HCT116 (cell line): ENCODE measurements at regions not wholly inside any gene's neighbourhood (a gene's known extent, or its start where the extent isn't known, plus 50 kb on each side); places are given as distances from the start of the nearest gene placed in this dataset.

Experiments
- ATAC-seq: fragments of 200-7000 bp; cut with Tn5 transposase; 2 replicates; pipeline ENCODE4 v1.9.1; 2020; ENCODE audit warnings: mild to moderate bottlenecking, moderate library complexity
- BruUV-seq: library from RNA; stranded (reverse); fragments of 400-500 nt; replicated peaks from 2 replicates; lab custom pipeline; 2021; lab: Mats Ljungman, UMichigan
- CTCF ChIA-PET: fragments of 300-600 bp; sonication (Branson Sonifier 250); formaldehyde crosslinking; loops from one replicate; lab custom pipeline; 2021; ENCODE audit warnings: antibody characterized with exemption; lab: Charles Lee
- POLR2A ChIA-PET: fragments of 300-600, 350-600 bp; sonication (Branson Sonifier 250); formaldehyde crosslinking; loops from one replicate; lab custom pipeline; 2021; ENCODE audit warnings: antibody characterized with exemption; lab: Charles Lee
- RAD21 ChIA-PET, 2 experiments: fragments of 300-600 bp; sonication (Branson Sonifier 250); formaldehyde crosslinking; loops; one replicate each; lab custom pipeline; 2023; ENCODE audit warnings: low total read pairs in 2 of 2; ENCODE audit not compliant: uncharacterized antibody in 2 of 2, unreplicated experiment in 2 of 2, low non-redundant PET in 1 of 2; lab: Charles Lee
- DNase-seq: peaks from one replicate; pipeline ENCODE4 v3.0.0-alpha.2; 2010; ENCODE audit warnings: low read depth, low spot score
- H2AFZ ChIP-seq: fragments of 200-600 bp; shearing (Covaris generic), sonication (generic); 2 replicates; pipeline ENCODE4 v1.6.1; 2017; ENCODE audit warnings: low read depth, mixed run types, mixed read lengths, antibody characterized with exemption, low read length; ENCODE audit not compliant: poor library complexity, severe bottlenecking
- H3K27ac ChIP-seq: 2 replicates; pipeline ENCODE4 v1.5.1; 2012; ENCODE audit warnings: low read depth, low read length
- H3K27me3 ChIP-seq: fragments of 200-600 bp; sonication (generic); 2 replicates; pipeline ENCODE4 v1.6.1; 2016; ENCODE audit warnings: mixed run types, low read length, mixed read lengths; ENCODE audit not compliant: insufficient read depth
- H3K36me3 ChIP-seq, 2 experiments: fragments of 200-500 bp in 1 of 2; fragments of 200-600 bp in 1 of 2; sonication (Bioruptor generic) in 1 of 2; sonication (generic) in 1 of 2; 2 replicates each; pipeline versions ENCODE4 v1.5.1 to v1.6.1; 2014 to 2016; ENCODE audit warnings: low read length in 2 of 2, inconsistent platforms in 1 of 2, mixed read lengths in 1 of 2, mixed run types in 1 of 2; ENCODE audit not compliant: insufficient read depth in 2 of 2, control insufficient read depth in 1 of 2
- H3K4me1 ChIP-seq, 2 experiments: fragments of 200-600 bp in 1 of 2; sonication (generic) in 1 of 2; 2 replicates each; pipeline versions ENCODE4 v1.5.1 to v1.6.1; 2012 to 2017; ENCODE audit warnings: low read length in 2 of 2, inconsistent platforms in 1 of 2, mild to moderate bottlenecking in 1 of 2, mixed read lengths in 1 of 2, mixed run types in 1 of 2, moderate library complexity in 1 of 2; ENCODE audit not compliant: insufficient read depth in 2 of 2, control insufficient read depth in 1 of 2
- H3K4me2 ChIP-seq: fragments of 200-600 bp; sonication (generic); 2 replicates; pipeline ENCODE4 v1.6.1; 2017; ENCODE audit warnings: mixed run types, low read length, mixed read lengths
- H3K4me3 ChIP-seq, 2 experiments: fragments of 200-600 bp in 1 of 2; sonication (generic) in 1 of 2; replicated peaks in 1 of 2; 2 replicates each; pipeline ENCODE4 v1.5.1; 2011 to 2016; ENCODE audit warnings: low read length in 2 of 2, control low read depth in 1 of 2, low read depth in 1 of 2, mild to moderate bottlenecking in 1 of 2, mixed read lengths in 1 of 2, mixed run types in 1 of 2
- H3K79me2 ChIP-seq: fragments of 200-600 bp; sonication (generic); 2 replicates; pipeline ENCODE4 v1.6.1; 2017; ENCODE audit warnings: mild to moderate bottlenecking, mixed run types, low read length, moderate library complexity, mixed read lengths; ENCODE audit not compliant: insufficient read depth
- H3K9ac ChIP-seq: fragments of 200-600 bp; sonication (generic); 2 replicates; pipeline ENCODE4 v1.6.1; 2016; ENCODE audit warnings: low read length, mixed read lengths
- H3K9me2 ChIP-seq: fragments of 200-600 bp; sonication (generic), shearing (Covaris generic); 2 replicates; pipeline ENCODE4 v1.6.1; 2017; ENCODE audit warnings: mixed run types, mild to moderate bottlenecking, moderate library complexity; ENCODE audit not compliant: insufficient read depth
- H3K9me3 ChIP-seq, 2 experiments: fragments of 200-500 bp in 1 of 2; fragments of 200-600 bp in 1 of 2; sonication (Bioruptor generic) in 1 of 2; sonication (generic) in 1 of 2; 2 replicates each; pipeline ENCODE4 v1.6.1; 2014 to 2017; ENCODE audit warnings: low read length in 2 of 2, mixed read lengths in 2 of 2, inconsistent platforms in 1 of 2, low read depth in 1 of 2, mild to moderate bottlenecking in 1 of 2, mixed run types in 1 of 2, moderate library complexity in 1 of 2; ENCODE audit not compliant: control insufficient read depth in 1 of 2, insufficient read depth in 1 of 2
- H4K20me1 ChIP-seq: fragments of 200-600 bp; sonication (generic), shearing (Covaris generic); 2 replicates; pipeline ENCODE4 v1.6.1; 2017; ENCODE audit warnings: mixed run types, mild to moderate bottlenecking, moderate library complexity; ENCODE audit not compliant: insufficient read depth
- CBX3 ChIP-seq: IDR thresholded peaks from 2 replicates; pipeline ENCODE4 v1.6.1; 2012; ENCODE audit warnings: low read depth
- EGR1 ChIP-seq: IDR thresholded peaks from 2 replicates; pipeline ENCODE4 v1.6.1; 2012; ENCODE audit warnings: low read depth
- ELF1 ChIP-seq: IDR thresholded peaks from 2 replicates; pipeline ENCODE4 v1.6.1; 2012; ENCODE audit warnings: low read depth, borderline replicate concordance
- EZH2phosphoT487 ChIP-seq: fragments of 200-600 bp; IDR thresholded peaks from 2 replicates; pipeline ENCODE4 v1.6.1; 2018; ENCODE audit warnings: antibody characterized with exemption, borderline replicate concordance
- JUND ChIP-seq: IDR thresholded peaks from 2 replicates; pipeline ENCODE4 v1.6.1; 2012
- MAX ChIP-seq: IDR thresholded peaks from 2 replicates; pipeline ENCODE4 v1.6.1; 2012
- POLR2AphosphoS5 ChIP-seq: IDR thresholded peaks from 2 replicates; pipeline ENCODE4 v1.6.1; 2011; ENCODE audit warnings: mild to moderate bottlenecking, low read depth, low read length, moderate library complexity
- SP1 ChIP-seq: IDR thresholded peaks from 2 replicates; pipeline ENCODE4 v1.6.1; 2012; ENCODE audit warnings: low read depth
- TCF7L2 ChIP-seq: IDR thresholded peaks from 2 replicates; pipeline ENCODE4 v1.7.0; 2011; ENCODE audit warnings: borderline replicate concordance, inconsistent platforms; ENCODE audit not compliant: insufficient read depth, insufficient read length; ENCODE audit errors: extremely low read depth
- YY1 ChIP-seq: IDR thresholded peaks from 2 replicates; pipeline ENCODE4 v1.6.1; 2011; ENCODE audit warnings: low read length, low read depth, moderate library complexity, mild to moderate bottlenecking; ENCODE audit not compliant: insufficient replicate concordance; ENCODE audit errors: extremely low read depth
- ZNF274 ChIP-seq: fragments of 200-500 bp; sonication (Bioruptor generic); IDR thresholded peaks from 2 replicates; pipeline ENCODE4 v1.6.1; 2014; ENCODE audit warnings: mild to moderate bottlenecking, low read depth, low read length, inconsistent platforms
- intact Hi-C: fragments of 100-400 bp; cut with micrococcal nuclease; formaldehyde crosslinking; loops from 2 replicates; pipeline ENCODE4 v1.10.0; 2022

DNA sequence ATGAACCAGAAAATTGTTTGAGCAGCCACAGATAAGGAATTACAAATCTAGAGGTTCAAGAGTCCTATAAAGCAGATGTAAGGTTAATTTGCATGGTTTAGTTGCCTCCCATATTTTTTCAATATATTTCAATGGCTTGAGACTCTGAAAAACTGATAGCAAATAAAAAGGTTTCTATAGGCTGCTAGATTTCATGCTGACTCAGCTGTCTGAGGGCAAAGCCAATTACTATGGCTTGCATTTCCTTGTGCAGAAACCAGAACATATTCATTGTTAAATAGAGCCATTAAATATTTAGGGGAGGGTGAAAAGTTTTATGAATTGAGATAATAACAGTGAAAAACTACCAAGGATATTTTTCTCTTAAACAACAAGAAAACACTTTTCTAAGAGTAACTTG is 278.1 kb upstream of the CADM2 start:
- TF ChIP-seq ELF1 (no peak), JUND (no peak)
- Histone ChIP-seq H3K27me3 (no peaks in the 10 kb centered on the region), H4K20me1 (no peaks in the 10 kb centered on the region), H3K27ac (no peak overlapping the region), H3K36me3 (no peaks in the 10 kb centered on the region), H2AFZ (no peak overlapping the region), H3K9me2 (no peaks in the 10 kb centered on the region), H3K4me1 (no peaks in the 10 kb centered on the region), H3K9ac (no peak overlapping the region), H3K9me3 (peaks cover 9 to 11% of the 10 kb centered on the region in 2 experiments; a peak in 3 of 4 replicates), H3K4me3 (no peak overlapping the region), H3K4me2 (no peak overlapping the region), H3K79me2 (no peaks in the 10 kb centered on the region)
- BruUV-seq: no TSS peak
- CTCF ChIA-PET: no interaction called here
- ATAC-seq (no peak), DNase-seq (no peak)
- intact Hi-C loops: no loop called here
- POLR2A ChIA-PET: no interaction called here
- RAD21 ChIA-PET: no interaction called here

- no peak overlapping the region for H3K9ac ChIP-seq
- no peak for DNase-seq
- TF ChIP-seq EGR1 (no peak), MAX (no peak), POLR2AphosphoS5 (no peak), EZH2phosphoT487 (no peak), ELF1 (no peak), SP1 (no peak), CBX3 (no peak), ZNF274 (no peak), TCF7L2 (no peak), YY1 (no peak)
- TF ChIP-seq, all 23 proteins: peak for 0
- ChIA-PET RAD21 (no interaction called here), POLR2A (no interaction called here), CTCF (no interaction called here)
- Histone ChIP-seq H3K9me3 (peaks cover 8 to 11% of the 10 kb centered on the region in 2 experiments; a peak in 3 of 4 replicates), H3K36me3 (no peaks in the 10 kb centered on the region), H3K4me3 (no peak overlapping the region), H2AFZ (no peak overlapping the region), H3K4me2 (no peak overlapping the region), H3K4me1 (no peaks in the 10 kb centered on the region), H3K9me2 (no peaks in the 10 kb centered on the region), H3K27ac (no peak overlapping the region), H3K79me2 (no peaks in the 10 kb centered on the region), H3K27me3 (no peaks in the 10 kb centered on the region), H4K20me1 (no peaks in the 10 kb centered on the region)
- no TSS peak for BruUV-seq
- no peak for ATAC-seq
- intact Hi-C loops: no loop called here
Measured at GRCh38 chr3:84683493-84683892, 275.3 kb upstream of the CADM2 start.
